ENCODE measurements at regions not wholly inside any gene's neighbourhood (a gene's known extent, or its start where the extent isn't known, plus 50 kb on each side); places are given as distances from the start of the nearest gene placed in this dataset.

DNA sequence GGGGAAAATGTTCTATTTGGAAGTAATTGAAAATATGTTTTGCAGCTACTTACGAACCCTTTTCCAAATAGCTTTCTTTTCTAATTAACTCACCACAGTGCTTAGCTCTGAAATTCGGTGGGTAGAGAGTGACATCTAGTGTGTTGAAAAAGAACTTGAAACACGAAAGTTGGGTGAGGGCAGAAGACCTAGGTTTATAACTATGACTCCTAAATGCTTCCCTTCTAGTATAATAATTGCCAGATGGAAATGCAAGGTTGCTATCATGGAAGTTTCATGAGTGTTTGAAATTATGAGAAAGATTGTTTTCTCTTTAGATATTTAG lies 77.3 kb upstream of the NOCT start:
- no CpG with 5 or more reads among the region's 3 CpGs for WGBS (ENCODE audit: insufficient coverage)
- H3K4me1 Mint-ChIP-seq = peaks cover 0 to 2% (median 0%) of the 10 kb centered on the region in 3 donors
- DNase-seq (peak in 1 of 35 experiments; percentile 4), ATAC-seq (replicated peaks in 1 of 4) (no peak)
- H3K9me3 Mint-ChIP-seq = no peaks in the 10 kb centered on the region
- Histone ChIP-seq H3K4me3 (ENCODE audit: control insufficient read depth in 1 of 2, extremely low read depth in 1 of 2, low read length in 1 of 2) (no peak overlapping the region), H3K4me1 (ENCODE audit: control insufficient read depth in 1 of 2, extremely low read depth in 1 of 2, insufficient read depth in 2 of 2, low read length in 2 of 2) (no peaks in the 10 kb centered on the region), H3K27ac (ENCODE audit: low read length) (no peak overlapping the region), H3K27me3 (replicated peaks in 1 of 2; ENCODE audit: control insufficient read depth in 2 of 2, extremely low read depth in 1 of 2, insufficient read depth in 2 of 2, low read length in 1 of 2) (peaks cover 0 to 3% of the 10 kb centered on the region in 2 experiments), H3K9me3 (no peaks in the 10 kb centered on the region), H3K36me3 (ENCODE audit: control insufficient read depth in 2 of 2, extremely low read depth in 1 of 2, insufficient read depth in 1 of 2, low read length in 1 of 2) (no peaks in the 10 kb centered on the region)
- no peak overlapping the region for H3K27ac Mint-ChIP-seq
- H3K36me3 Mint-ChIP-seq = no peaks in the 10 kb centered on the region
- H3K4me3 Mint-ChIP-seq = no peak overlapping the region
- POLR2A ChIA-PET = no interaction called here
- peaks cover 0 to 1% of the 10 kb centered on the region in 2 donors for H3K27me3 Mint-ChIP-seq
- CTCF ChIA-PET = interaction anchor here in 1 of 2 donors (0.9 kb wide), 1 partner anchor 67 kb away, joined by 4 read pairs; no protein-coding TSS in a partner anchor

DNA sequence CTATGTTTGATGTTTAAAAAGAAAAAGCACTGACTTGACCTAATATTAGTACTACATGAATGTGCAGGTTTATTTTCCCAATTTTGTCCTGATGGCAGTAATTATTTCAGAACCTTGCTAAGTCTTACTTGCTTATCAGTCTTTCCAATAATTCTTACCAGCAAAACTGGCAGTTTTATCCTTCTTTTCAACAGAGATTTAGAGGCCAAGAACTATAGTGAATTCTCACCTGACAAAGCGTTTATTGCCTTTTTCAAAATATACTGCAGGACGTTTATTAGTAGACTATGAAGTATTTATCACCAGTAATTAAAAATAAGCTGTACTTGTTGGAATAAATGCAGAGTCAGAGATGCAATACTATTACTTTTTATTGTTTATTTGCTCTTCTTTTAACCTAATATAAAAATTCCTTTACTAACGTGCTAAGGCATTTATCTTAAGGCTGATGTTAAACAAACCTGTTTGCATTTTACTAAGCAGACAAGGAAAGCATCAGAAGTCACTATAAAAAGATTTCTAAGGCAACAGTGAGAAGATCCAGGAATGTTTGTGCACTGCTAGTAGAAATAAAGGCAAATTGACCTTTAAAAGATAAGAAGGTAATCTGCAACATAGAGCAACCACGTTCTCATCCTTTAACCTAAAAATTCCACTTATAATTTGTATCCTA lies 80.3 kb upstream of the NOCT start:
- Histone ChIP-seq H3K4me3 (ENCODE audit: control insufficient read depth in 1 of 2, extremely low read depth in 1 of 2, low read length in 1 of 2) (no peak overlapping the region), H3K4me1 (ENCODE audit: control insufficient read depth in 1 of 2, extremely low read depth in 1 of 2, insufficient read depth in 2 of 2, low read length in 2 of 2) (no peaks in the 10 kb centered on the region), H3K27me3 (replicated peaks in 1 of 2; ENCODE audit: control insufficient read depth in 2 of 2, extremely low read depth in 1 of 2, insufficient read depth in 2 of 2, low read length in 1 of 2) (peaks cover 0 to 3% of the 10 kb centered on the region in 2 experiments), H3K27ac (ENCODE audit: low read length) (no peak overlapping the region), H3K9me3 (no peaks in the 10 kb centered on the region), H3K36me3 (ENCODE audit: control insufficient read depth in 2 of 2, extremely low read depth in 1 of 2, insufficient read depth in 1 of 2, low read length in 1 of 2) (no peaks in the 10 kb centered on the region)
- Mint-ChIP-seq H3K36me3 (no peaks in the 10 kb centered on the region), H3K27me3 (peaks cover 0 to 3% of the 10 kb centered on the region in 2 donors), H3K4me1 (peaks cover 0 to 2% (median 0%) of the 10 kb centered on the region in 3 donors), H3K4me3 (no peak overlapping the region), H3K9me3 (no peaks in the 10 kb centered on the region), H3K27ac (no peak overlapping the region)
- POLR2A ChIA-PET = no interaction called here
- CTCF ChIA-PET = interaction anchor here in 1 of 2 donors (0.7 kb wide), 1 partner anchor 11 kb away, joined by 3 read pairs; no protein-coding TSS in a partner anchor
- ATAC-seq (replicated peaks in 1 of 4) (no peak), DNase-seq (no peak)
- no CpG with 5 or more reads among the region's 4 CpGs for WGBS (ENCODE audit: insufficient coverage)

DNA sequence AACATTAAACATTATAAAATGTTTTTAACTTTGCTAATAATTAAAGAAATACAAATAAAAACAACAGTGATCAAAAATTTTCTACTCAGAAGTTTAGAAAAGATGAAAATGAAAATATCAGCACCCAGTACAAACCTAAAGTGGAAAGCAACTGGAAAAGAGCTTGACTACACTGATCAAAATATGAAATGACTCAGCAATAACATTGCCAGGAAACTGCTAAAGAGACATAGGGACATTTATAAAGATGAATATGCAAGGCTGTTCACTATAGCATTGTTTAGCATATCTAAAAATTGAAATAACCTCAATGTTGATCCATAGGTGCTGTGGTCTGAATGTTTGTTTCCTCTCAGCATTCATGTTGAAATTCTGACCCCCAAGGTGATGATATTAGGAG lies 88.5 kb upstream of the NOCT start:
- no peaks in the 10 kb centered on the region for H3K4me1 ChIP-seq (ENCODE audit: control insufficient read depth in 1 of 2, extremely low read depth in 1 of 2, insufficient read depth in 2 of 2, low read length in 2 of 2)
- no peaks in the 10 kb centered on the region for H3K9me3 ChIP-seq
- H3K9me3 Mint-ChIP-seq = no peaks in the 10 kb centered on the region
- ChIA-PET POLR2A (no interaction called here), CTCF (no interaction called here)
- DNase-seq = no peak
- no peak overlapping the region for H3K27ac ChIP-seq (ENCODE audit: low read length)
- no peaks in the 10 kb centered on the region for H3K36me3 ChIP-seq (ENCODE audit: control insufficient read depth in 2 of 2, extremely low read depth in 1 of 2, insufficient read depth in 1 of 2, low read length in 1 of 2)
- peaks cover 0 to 3% of the 10 kb centered on the region in 2 donors for H3K27me3 Mint-ChIP-seq
- no peak overlapping the region for H3K4me3 Mint-ChIP-seq
- H3K27me3 ChIP-seq (replicated peaks in 1 of 2; ENCODE audit: control insufficient read depth in 2 of 2, extremely low read depth in 1 of 2, insufficient read depth in 2 of 2, low read length in 1 of 2) = no peaks in the 10 kb centered on the region
- ATAC-seq (replicated peaks in 1 of 4) = no peak
- H3K27ac Mint-ChIP-seq = no peak overlapping the region
- no peaks in the 10 kb centered on the region for H3K4me1 Mint-ChIP-seq
- no peak overlapping the region for H3K4me3 ChIP-seq (ENCODE audit: control insufficient read depth in 1 of 2, extremely low read depth in 1 of 2, low read length in 1 of 2)
- H3K36me3 Mint-ChIP-seq = no peaks in the 10 kb centered on the region

DNA sequence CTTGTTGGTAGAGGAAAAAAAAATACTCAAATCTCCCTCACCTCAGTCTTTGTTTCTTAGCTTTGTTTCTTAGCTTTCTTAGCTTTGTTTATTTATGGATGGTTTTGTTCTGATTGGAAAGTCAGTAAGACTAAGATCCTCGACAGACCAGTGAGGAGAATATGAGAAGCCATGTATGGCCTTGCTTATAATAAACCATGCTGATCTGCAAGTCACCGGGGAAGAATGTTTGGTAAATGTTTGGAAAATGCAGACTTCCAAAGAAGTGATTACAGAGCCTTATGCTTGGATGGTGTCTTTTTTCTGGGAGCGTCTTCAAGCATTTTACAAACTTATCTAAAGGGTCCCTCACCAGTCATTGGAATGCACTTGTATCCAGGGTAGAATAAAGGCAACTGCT lies 90.1 kb upstream of the NOCT start:
- Histone ChIP-seq H3K27ac (ENCODE audit: low read length) (no peak overlapping the region), H3K27me3 (replicated peaks in 1 of 2; ENCODE audit: control insufficient read depth in 2 of 2, extremely low read depth in 1 of 2, insufficient read depth in 2 of 2, low read length in 1 of 2) (peaks cover 0 to 3% of the 10 kb centered on the region in 2 experiments), H3K9me3 (no peaks in the 10 kb centered on the region), H3K36me3 (ENCODE audit: control insufficient read depth in 2 of 2, extremely low read depth in 1 of 2, insufficient read depth in 1 of 2, low read length in 1 of 2) (no peaks in the 10 kb centered on the region), H3K4me1 (ENCODE audit: control insufficient read depth in 1 of 2, extremely low read depth in 1 of 2, insufficient read depth in 2 of 2, low read length in 2 of 2) (no peaks in the 10 kb centered on the region), H3K4me3 (ENCODE audit: control insufficient read depth in 1 of 2, extremely low read depth in 1 of 2, low read length in 1 of 2) (no peak overlapping the region)
- ATAC-seq (replicated peaks in 1 of 4) = no peak
- no peak overlapping the region for H3K27ac Mint-ChIP-seq
- peaks cover 0 to 3% of the 10 kb centered on the region in 2 donors for H3K27me3 Mint-ChIP-seq
- H3K4me1 Mint-ChIP-seq = no peaks in the 10 kb centered on the region
- WGBS (ENCODE audit: insufficient coverage) = 67% methylated on average over 1 of the region's 3 CpGs
- H3K4me3 Mint-ChIP-seq = no peak overlapping the region
- CTCF ChIA-PET = no interaction called here
- no peak for DNase-seq
- H3K9me3 Mint-ChIP-seq = no peaks in the 10 kb centered on the region
- POLR2A ChIA-PET = no interaction called here
- no peaks in the 10 kb centered on the region for H3K36me3 Mint-ChIP-seq

DNA sequence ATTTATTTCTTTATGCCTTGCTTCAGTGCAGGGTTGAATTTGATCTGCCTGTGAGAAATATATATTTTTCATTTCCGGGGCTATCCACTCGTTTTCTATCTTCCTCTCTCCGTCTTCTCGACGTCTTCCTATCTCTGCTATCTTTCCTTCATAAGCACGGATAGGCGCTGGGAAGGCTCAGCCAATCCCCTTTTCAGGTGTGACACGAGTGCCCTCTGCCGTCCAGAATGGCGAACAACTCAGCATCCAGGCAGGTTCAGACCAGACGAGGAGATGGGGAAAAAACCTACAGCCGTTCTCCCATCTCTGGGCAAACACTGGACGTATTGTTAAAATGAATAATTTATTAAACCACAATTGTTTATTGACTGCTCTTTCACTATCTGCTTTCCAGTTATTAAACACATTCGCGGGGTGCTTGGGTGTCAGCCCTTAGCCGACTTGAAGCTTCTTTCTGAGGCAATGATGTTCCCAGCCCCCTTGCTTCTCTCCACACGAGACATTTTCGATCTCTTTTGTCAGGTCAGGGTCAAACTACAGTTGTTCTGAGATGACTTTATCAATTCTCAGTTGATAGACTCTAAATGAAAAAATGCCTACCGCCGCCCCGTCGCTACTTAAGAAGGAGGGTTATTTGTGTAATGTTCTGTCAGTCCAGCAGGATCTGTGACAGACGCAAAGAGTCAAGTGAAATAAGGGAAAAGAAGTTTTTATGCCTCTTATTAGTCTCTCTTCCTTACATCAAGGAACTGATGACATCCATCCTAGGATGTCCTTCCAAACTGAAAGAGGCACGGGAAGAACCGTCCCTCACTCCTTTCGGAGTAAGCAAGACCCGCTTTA lies 96.3 kb upstream of the NOCT start:
- ATAC-seq (replicated peaks in 1 of 4) = peak in 1 of 4 experiments; percentile 55
- POLR2A ChIA-PET = no interaction called here
- Mint-ChIP-seq H3K27ac (no peak overlapping the region), H3K36me3 (no peaks in the 10 kb centered on the region), H3K4me1 (peaks cover 0 to 6% (median 4%) of the 10 kb centered on the region in 3 donors), H3K27me3 (peaks cover 11 to 12% of the 10 kb centered on the region in 2 donors), H3K4me3 (no peak overlapping the region), H3K9me3 (no peaks in the 10 kb centered on the region)
- Histone ChIP-seq H3K9me3 (no peaks in the 10 kb centered on the region), H3K27me3 (replicated peaks in 1 of 2; ENCODE audit: control insufficient read depth in 2 of 2, extremely low read depth in 1 of 2, insufficient read depth in 2 of 2, low read length in 1 of 2) (peaks cover 0 to 8% of the 10 kb centered on the region in 2 experiments), H3K4me1 (ENCODE audit: control insufficient read depth in 1 of 2, extremely low read depth in 1 of 2, insufficient read depth in 2 of 2, low read length in 2 of 2) (no peaks in the 10 kb centered on the region), H3K27ac (ENCODE audit: low read length) (no peak overlapping the region), H3K36me3 (ENCODE audit: control insufficient read depth in 2 of 2, extremely low read depth in 1 of 2, insufficient read depth in 1 of 2, low read length in 1 of 2) (no peaks in the 10 kb centered on the region), H3K4me3 (ENCODE audit: control insufficient read depth in 1 of 2, extremely low read depth in 1 of 2, low read length in 1 of 2) (no peak overlapping the region)
- DNase-seq = peak in 13 of 35 experiments; percentile 1 to 45 (median 23)
- CTCF ChIA-PET = no interaction called here
- WGBS (ENCODE audit: insufficient coverage) = 49% methylated on average over 13 of the region's 27 CpGs

GRCh38 chr4:138918169-138918869 lies 97.3 kb upstream of the NOCT start:
- peaks cover 11 to 12% of the 10 kb centered on the region in 2 donors for H3K27me3 Mint-ChIP-seq
- H3K9me3 ChIP-seq = no peaks in the 10 kb centered on the region
- no peak overlapping the region for H3K27ac Mint-ChIP-seq
- H3K27me3 ChIP-seq (replicated peaks in 1 of 2; ENCODE audit: control insufficient read depth in 2 of 2, extremely low read depth in 1 of 2, insufficient read depth in 2 of 2, low read length in 1 of 2) = peaks cover 0 to 8% of the 10 kb centered on the region in 2 experiments
- 85% methylated on average over 6 of the region's 15 CpGs for WGBS (ENCODE audit: insufficient coverage)
- ATAC-seq (replicated peaks in 1 of 4) (no peak), DNase-seq (no peak)
- no peaks in the 10 kb centered on the region for H3K9me3 Mint-ChIP-seq
- no peaks in the 10 kb centered on the region for H3K36me3 Mint-ChIP-seq
- ChIA-PET CTCF (no interaction called here), POLR2A (no interaction called here)
- peaks cover 0 to 6% (median 4%) of the 10 kb centered on the region in 3 donors for H3K4me1 Mint-ChIP-seq
- no peaks in the 10 kb centered on the region for H3K36me3 ChIP-seq (ENCODE audit: control insufficient read depth in 2 of 2, extremely low read depth in 1 of 2, insufficient read depth in 1 of 2, low read length in 1 of 2)
- H3K4me3 Mint-ChIP-seq = no peak overlapping the region
- no peak overlapping the region for H3K4me3 ChIP-seq (ENCODE audit: control insufficient read depth in 1 of 2, extremely low read depth in 1 of 2, low read length in 1 of 2)
- no peaks in the 10 kb centered on the region for H3K4me1 ChIP-seq (ENCODE audit: control insufficient read depth in 1 of 2, extremely low read depth in 1 of 2, insufficient read depth in 2 of 2, low read length in 2 of 2)
- H3K27ac ChIP-seq (ENCODE audit: low read length) = no peak overlapping the region

Data from T-cell (primary cell).